ENCODE measurements at regions not wholly inside any gene's neighbourhood (a gene's known extent, or its start where the extent isn't known, plus 50 kb on each side); places are given as distances from the start of the nearest gene placed in this dataset.

- TF ChIP-seq CTCF (conservative IDR thresholded peaks at IDR 0.05) = no peak
- peaks cover 6% of the 10 kb centered on the region for H3K27me3 Mint-ChIP-seq (ENCODE audit: low read depth)
- H3K18ac ChIP-seq (ENCODE audit: insufficient read length, low read depth, low read length) = no peak overlapping the region
Measured at GRCh38 chr5:88643315-88643714, 239.7 kb downstream of the MEF2C start.

More at GRCh38 chr5:88643315-88643714, 239.7 kb downstream of the MEF2C start:
- Histone ChIP-seq H2AFZ (ENCODE audit: low read length) (no peak overlapping the region), H3K4me2 (ENCODE audit: insufficient read depth, insufficient read length, low read length) (no peak overlapping the region), H4K8ac (replicated peaks; ENCODE audit: insufficient read length, low read depth, low read length) (no peak overlapping the region), H2BK20ac (ENCODE audit: low read depth, low read length, poor library complexity, severe bottlenecking) (no peak overlapping the region), H3K4ac (ENCODE audit: low read depth, low read length) (no peak overlapping the region), H2BK15ac (ENCODE audit: low read depth, low read length) (no peak overlapping the region), H2AK5ac (ENCODE audit: insufficient read length, low read length) (no peak overlapping the region), H3K4me1 (ENCODE audit: insufficient read depth, low read length) (no peaks in the 10 kb centered on the region), H4K5ac (ENCODE audit: insufficient read length, low read depth, low read length) (no peak overlapping the region), H3K23me2 (ENCODE audit: insufficient read length, low read depth, low read length, poor library complexity, severe bottlenecking) (no peaks in the 10 kb centered on the region), H4K20me1 (ENCODE audit: control insufficient read depth, insufficient read depth, insufficient read length) (no peaks in the 10 kb centered on the region), H3K27me3 (ENCODE audit: insufficient read depth, low read length) (no peaks in the 10 kb centered on the region), H4K91ac (ENCODE audit: insufficient read length, low read depth, low read length) (no peak overlapping the region), H2BK120ac (ENCODE audit: low read depth, low read length, poor library complexity, severe bottlenecking) (no peak overlapping the region), H3K79me2 (ENCODE audit: insufficient read depth, low read length) (no peaks in the 10 kb centered on the region), H3K9ac (ENCODE audit: extremely low read depth, insufficient read length, low read length) (no peak overlapping the region), H3K14ac (ENCODE audit: insufficient read depth, low read length) (no peak overlapping the region), H3K23ac (ENCODE audit: insufficient read length, low read depth, low read length) (no peak overlapping the region), H2BK12ac (ENCODE audit: insufficient read length, low read depth, low read length) (no peak overlapping the region), H3K56ac (ENCODE audit: insufficient read length, low read depth, low read length) (no peak overlapping the region), H3K79me1 (ENCODE audit: insufficient read depth, low read depth, low read length, poor library complexity, severe bottlenecking) (no peaks in the 10 kb centered on the region), H3T11ph (ENCODE audit: low read length) (no peak overlapping the region), H2BK5ac (ENCODE audit: insufficient read length, low read length) (no peak overlapping the region), H3K27ac (ENCODE audit: insufficient read length, low read depth, low read length) (no peak overlapping the region), H3K9me3 (ENCODE audit: control insufficient read depth, low read depth, low read length) (no peaks in the 10 kb centered on the region)
- Mint-ChIP-seq H3K9me3 (no peaks in the 10 kb centered on the region), H3K27ac (no peak overlapping the region), H3K36me3 (ENCODE audit: insufficient read depth in 1 of 3, low read depth in 3 of 3) (no peaks in the 10 kb centered on the region), H3K4me1 (no peaks in the 10 kb centered on the region), H3K4me3 (no peak overlapping the region)
- DNase-seq = no peak
